ENCODE measurements at regions not wholly inside any gene's neighbourhood (a gene's known extent, or its start where the extent isn't known, plus 50 kb on each side); places are given as distances from the start of the nearest gene placed in this dataset.

DNA sequence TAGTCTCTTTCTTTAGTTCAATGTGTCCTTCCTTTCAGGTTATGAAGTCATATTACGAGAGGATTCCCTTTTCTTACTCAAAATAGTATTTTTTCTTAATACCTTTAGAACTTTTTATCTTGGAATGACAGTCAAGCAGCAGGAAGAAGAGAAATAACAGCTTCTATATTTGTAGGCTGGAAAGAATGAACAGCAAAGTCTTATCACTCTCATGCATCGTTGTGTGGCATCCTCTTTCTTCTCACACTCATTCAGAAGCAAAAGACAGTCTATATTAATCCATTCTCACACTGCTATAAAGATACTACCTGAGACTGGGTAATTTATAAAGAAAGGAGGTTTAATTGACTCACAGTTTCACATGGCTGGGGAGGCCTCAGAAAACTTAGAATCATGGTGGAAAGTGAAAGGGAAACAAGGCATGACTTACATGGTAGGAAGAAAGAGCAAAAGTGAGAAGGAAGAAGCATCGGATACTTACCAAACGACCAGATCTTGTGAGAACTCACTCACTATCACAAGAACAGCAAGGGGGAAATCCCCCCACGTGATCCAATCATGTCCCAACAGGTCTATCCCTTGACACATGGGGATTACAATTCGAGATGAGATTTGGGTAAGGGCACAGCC lies 1646.1 kb upstream of the CDH6 start:
- DNase-seq (ENCODE audit: low read depth, low spot score) = no peak
- ChIA-PET POLR2A (no interaction called here), CTCF (no interaction called here)
- H3K9me3 ChIP-seq (ENCODE audit: control insufficient read depth, insufficient read depth, low read length) = peaks cover 20% of the 10 kb centered on the region
- no peak overlapping the region for H3K4me3 ChIP-seq (ENCODE audit: low read depth, low read length)
- H3K27me3 ChIP-seq (ENCODE audit: control insufficient read depth, insufficient read depth, low read length) = no peaks in the 10 kb centered on the region
- TF ChIP-seq, protein P1, sequence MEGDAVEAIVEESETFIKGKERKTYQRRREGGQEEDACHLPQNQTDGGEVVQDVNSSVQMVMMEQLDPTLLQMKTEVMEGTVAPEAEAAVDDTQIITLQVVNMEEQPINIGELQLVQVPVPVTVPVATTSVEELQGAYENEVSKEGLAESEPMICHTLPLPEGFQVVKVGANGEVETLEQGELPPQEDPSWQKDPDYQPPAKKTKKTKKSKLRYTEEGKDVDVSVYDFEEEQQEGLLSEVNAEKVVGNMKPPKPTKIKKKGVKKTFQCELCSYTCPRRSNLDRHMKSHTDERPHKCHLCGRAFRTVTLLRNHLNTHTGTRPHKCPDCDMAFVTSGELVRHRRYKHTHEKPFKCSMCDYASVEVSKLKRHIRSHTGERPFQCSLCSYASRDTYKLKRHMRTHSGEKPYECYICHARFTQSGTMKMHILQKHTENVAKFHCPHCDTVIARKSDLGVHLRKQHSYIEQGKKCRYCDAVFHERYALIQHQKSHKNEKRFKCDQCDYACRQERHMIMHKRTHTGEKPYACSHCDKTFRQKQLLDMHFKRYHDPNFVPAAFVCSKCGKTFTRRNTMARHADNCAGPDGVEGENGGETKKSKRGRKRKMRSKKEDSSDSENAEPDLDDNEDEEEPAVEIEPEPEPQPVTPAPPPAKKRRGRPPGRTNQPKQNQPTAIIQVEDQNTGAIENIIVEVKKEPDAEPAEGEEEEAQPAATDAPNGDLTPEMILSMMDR (IDR thresholded peaks at IDR 0.05; ENCODE audit: low read depth, low read length) = no peak
- no peak overlapping the region for H3K27ac ChIP-seq (ENCODE audit: low read depth, low read length)

DNA sequence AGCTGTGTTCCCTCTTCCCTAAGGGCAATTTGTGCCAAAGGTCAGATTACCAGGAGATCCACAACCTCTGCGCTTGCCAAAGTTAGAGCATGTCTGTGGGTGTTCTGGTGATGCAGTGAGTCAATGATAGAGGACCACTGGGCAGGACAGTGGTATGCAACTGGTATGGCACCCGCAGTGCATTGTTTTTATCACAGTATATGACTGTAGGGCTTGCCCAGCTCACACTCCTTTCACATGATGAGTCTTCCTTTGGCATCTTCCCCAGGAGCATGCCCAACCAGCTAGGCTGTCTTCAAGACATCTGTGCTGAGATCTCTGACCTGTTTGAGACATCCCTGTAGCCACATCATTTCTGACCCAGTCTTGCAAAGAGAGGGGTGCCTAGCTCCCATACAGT lies 1650.0 kb upstream of the CDH6 start:
- POLR2A ChIA-PET = no interaction called here
- H3K9me3 ChIP-seq (ENCODE audit: control insufficient read depth, insufficient read depth, low read length) = peaks cover 25% of the 10 kb centered on the region
- DNase-seq (ENCODE audit: low read depth, low spot score) = no peak
- CTCF ChIA-PET = no interaction called here
- TF ChIP-seq, protein P1 (IDR thresholded peaks at IDR 0.05; ENCODE audit: low read depth, low read length) = no peak
- H3K27ac ChIP-seq (ENCODE audit: low read depth, low read length) = no peak overlapping the region
- no peak overlapping the region for H3K4me3 ChIP-seq (ENCODE audit: low read depth, low read length)
- no peaks in the 10 kb centered on the region for H3K27me3 ChIP-seq (ENCODE audit: control insufficient read depth, insufficient read depth, low read length)

DNA sequence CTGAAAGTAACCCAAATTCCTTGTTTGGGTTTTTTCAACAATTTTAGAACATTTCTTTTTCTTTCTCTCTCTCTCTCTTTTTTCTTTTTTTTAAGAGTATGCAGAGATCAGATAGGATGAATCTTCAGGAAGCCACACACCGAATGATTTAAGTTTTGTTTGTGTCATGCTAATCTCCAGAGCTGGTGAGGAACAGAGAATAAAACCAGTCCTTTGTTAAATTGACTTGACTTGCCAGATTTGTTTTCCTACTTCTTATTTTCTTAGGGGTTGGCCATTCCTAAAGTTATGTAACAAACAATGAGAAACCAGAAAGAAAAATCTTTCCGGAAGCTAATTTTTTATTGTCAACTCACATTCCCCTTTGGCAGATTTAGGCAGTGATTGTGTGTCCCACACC lies 1669.3 kb upstream of the CDH6 start:
- H3K4me3 ChIP-seq (ENCODE audit: low read depth, low read length) = no peak overlapping the region
- TF ChIP-seq, protein P1 (IDR thresholded peaks at IDR 0.05; ENCODE audit: low read depth, low read length) = no peak
- no peak overlapping the region for H3K27ac ChIP-seq (ENCODE audit: low read depth, low read length)
- ChIA-PET POLR2A (no interaction called here), CTCF (no interaction called here)
- no peaks in the 10 kb centered on the region for H3K9me3 ChIP-seq (ENCODE audit: control insufficient read depth, insufficient read depth, low read length)
- no peaks in the 10 kb centered on the region for H3K27me3 ChIP-seq (ENCODE audit: control insufficient read depth, insufficient read depth, low read length)
- no peak for DNase-seq (ENCODE audit: low read depth, low spot score)

DNA sequence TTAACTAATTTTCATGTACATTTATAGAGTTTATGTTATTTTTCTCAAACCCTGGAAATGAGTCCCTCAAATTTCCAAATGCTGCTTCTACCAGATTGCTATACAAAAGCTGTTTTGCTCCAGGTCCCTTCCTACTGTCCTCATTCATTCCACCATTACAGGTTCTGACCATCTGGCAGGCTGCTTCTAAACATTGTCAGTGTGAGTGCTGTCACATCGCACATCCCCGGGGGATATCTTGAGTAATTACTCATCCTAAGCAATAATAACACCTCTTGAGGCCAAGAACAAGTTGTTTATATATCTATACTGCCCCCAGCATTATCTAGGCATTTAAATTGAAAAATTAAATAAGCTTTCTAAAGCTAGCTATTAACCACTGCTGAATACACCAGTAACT lies 1675.3 kb upstream of the CDH6 start:
- Histone ChIP-seq H3K9me3 (ENCODE audit: control insufficient read depth, insufficient read depth, low read length) (peaks cover 4% of the 10 kb centered on the region; the same call in 1 of the 2 replicates), H3K4me3 (ENCODE audit: low read depth, low read length) (no peak overlapping the region), H3K27ac (ENCODE audit: low read depth, low read length) (no peak overlapping the region), H3K27me3 (ENCODE audit: control insufficient read depth, insufficient read depth, low read length) (no peaks in the 10 kb centered on the region)
- ChIA-PET CTCF (no interaction called here), POLR2A (no interaction called here)
- no peak for DNase-seq (ENCODE audit: low read depth, low spot score)
- TF ChIP-seq, protein P1 (IDR thresholded peaks at IDR 0.05; ENCODE audit: low read depth, low read length) = no peak

DNA sequence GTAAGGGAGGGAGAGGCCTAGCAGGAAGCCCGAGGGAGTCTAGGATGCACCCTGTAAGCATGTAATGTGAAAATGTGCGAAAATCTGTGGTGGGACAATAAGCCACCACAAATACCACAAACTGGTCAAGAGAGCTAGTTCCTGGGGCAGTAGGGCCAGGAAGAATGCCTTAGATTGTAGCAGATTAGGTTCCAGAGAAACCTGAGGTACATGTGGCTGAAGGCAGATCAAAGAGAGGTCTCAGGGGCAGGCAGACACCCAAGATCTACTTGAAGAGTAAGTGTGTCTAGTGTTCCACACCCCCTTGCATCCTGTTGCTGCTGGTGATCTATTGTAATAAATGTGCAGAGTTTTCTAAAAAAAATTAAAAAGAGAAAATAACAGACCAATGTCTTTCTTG lies 1677.3 kb upstream of the CDH6 start:
- DNase-seq (ENCODE audit: low read depth, low spot score) = no peak
- TF ChIP-seq, protein P1 (IDR thresholded peaks at IDR 0.05; ENCODE audit: low read depth, low read length) = no peak
- Histone ChIP-seq H3K9me3 (ENCODE audit: control insufficient read depth, insufficient read depth, low read length) (peaks cover 4% of the 10 kb centered on the region; the same call in 1 of the 2 replicates), H3K27me3 (ENCODE audit: control insufficient read depth, insufficient read depth, low read length) (no peaks in the 10 kb centered on the region), H3K27ac (ENCODE audit: low read depth, low read length) (no peak overlapping the region), H3K4me3 (ENCODE audit: low read depth, low read length) (no peak overlapping the region)
- ChIA-PET CTCF (no interaction called here), POLR2A (no interaction called here)
